HG03045 (cell line): ENCODE measurements at regions not wholly inside any gene's neighbourhood (a gene's known extent, or its start where the extent isn't known, plus 50 kb on each side); places are given as distances from the start of the nearest gene placed in this dataset.
"Not testable (repeated sequence)": the region's sequence is repeated elsewhere in the genome, so short reads cannot be mapped to it uniquely, and the experiment has no call there.

Experiments
- ATAC-seq: cut with Tn5 transposase; IDR thresholded peaks from one replicate; pipeline ENCODE4 v1.9.1; 2021; ENCODE audit warnings: mild to moderate bottlenecking, moderate library complexity; ENCODE audit not compliant: unreplicated experiment

- no peak for ATAC-seq
Observed at GRCh38 chr2:150686391-150686790, 198.9 kb upstream of the RND3 start.

- ATAC-seq: no peak
Observed at GRCh38 chr2:150681120-150681804, 193.8 kb upstream of the RND3 start.

GRCh38 chr2:150679456-150680120 lies 192.1 kb upstream of the RND3 start:
- ATAC-seq: no peak

- no peak for ATAC-seq
Observed at GRCh38 chr2:150677551-150677950, 190.1 kb upstream of the RND3 start.

- no peak for ATAC-seq
Observed at GRCh38 chr2:150676747-150677383, 189.4 kb upstream of the RND3 start.

- no peak for ATAC-seq
Observed at GRCh38 chr2:150675807-150676206, 188.3 kb upstream of the RND3 start.

GRCh38 chr2:150674283-150674682 lies 186.8 kb upstream of the RND3 start:
- ATAC-seq: no peak

- no peak for ATAC-seq
Observed at GRCh38 chr2:150672311-150672710, 184.8 kb upstream of the RND3 start.

GRCh38 chr2:150669492-150669891 lies 182.0 kb upstream of the RND3 start:
- ATAC-seq: no peak

GRCh38 chr2:150667039-150667438 lies 179.6 kb upstream of the RND3 start:
- ATAC-seq: not testable (repeated sequence)

GRCh38 chr2:150663143-150663542 lies 175.7 kb upstream of the RND3 start:
- no peak for ATAC-seq

GRCh38 chr2:150656002-150656401 lies 168.5 kb upstream of the RND3 start:
- ATAC-seq: no peak

- no peak for ATAC-seq
Observed at GRCh38 chr2:150653351-150653750, 165.9 kb upstream of the RND3 start.

GRCh38 chr2:150647943-150648342 lies 160.5 kb upstream of the RND3 start:
- no peak for ATAC-seq

GRCh38 chr2:150646746-150647145 lies 159.3 kb upstream of the RND3 start:
- ATAC-seq: no peak

- ATAC-seq: no peak
Observed at GRCh38 chr2:150644298-150645067, 157.0 kb upstream of the RND3 start.

GRCh38 chr2:150643114-150643725 lies 155.8 kb upstream of the RND3 start:
- ATAC-seq: no peak

GRCh38 chr2:150640039-150640438 lies 152.6 kb upstream of the RND3 start:
- no peak for ATAC-seq

GRCh38 chr2:150639383-150639782 lies 151.9 kb upstream of the RND3 start:
- ATAC-seq: no peak

GRCh38 chr2:150631236-150631821 lies 143.9 kb upstream of the RND3 start:
- no peak for ATAC-seq
